A549 (cell line): ENCODE measurements at regions not wholly inside any gene's neighbourhood (a gene's known extent, or its start where the extent isn't known, plus 50 kb on each side); places are given as distances from the start of the nearest gene placed in this dataset.

Experiments used
- CTCF ChIP-seq: fragments of >200 bp; sonication (Bioruptor Twin); formaldehyde crosslinking; IDR thresholded peaks from 3 replicates; pipeline ENCODE4 v1.5.1; 2016
- FOSL2 ChIP-seq, 2 experiments: fragments of 450-650 bp in 1 of 2; fragments of >200 bp in 1 of 2; sonication (Bioruptor Twin) in 1 of 2; formaldehyde crosslinking; IDR thresholded peaks; 2 replicates each; pipeline versions ENCODE4 v1.5.0 to v1.6.1; 2016 to 2020; ENCODE audit warnings: mild to moderate bottlenecking in 1 of 2, moderate library complexity in 1 of 2
- JUN ChIP-seq, 2 experiments: fragments of >200 bp; sonication (Bioruptor Twin); formaldehyde crosslinking; IDR thresholded peaks; 2 replicates in 1 of 2; 3 replicates in 1 of 2; pipeline ENCODE4 v1.6.1; 2016 to 2017
- MAX ChIP-seq: IDR thresholded peaks from 2 replicates; pipeline ENCODE4 v1.6.1; 2012
- POLR2A ChIP-seq: IDR thresholded peaks from 2 replicates; pipeline ENCODE4 v1.6.1; 2012; ENCODE audit warnings: mild to moderate bottlenecking, low read length
- POLR2AphosphoS2 ChIP-seq: conservative IDR thresholded peaks from 2 replicates; pipeline ENCODE4 v1.6.1; 2012; ENCODE audit warnings: low read length, improper control_type of control experiment, inconsistent platforms
- RAD21 ChIP-seq, 2 experiments: fragments of >200 bp in 1 of 2; sonication (Bioruptor Twin) in 1 of 2; formaldehyde crosslinking in 1 of 2; IDR thresholded peaks in 1 of 2; conservative IDR thresholded peaks in 1 of 2; 2 replicates in 1 of 2; 3 replicates in 1 of 2; pipeline ENCODE4 v1.6.1; 2012 to 2018; ENCODE audit warnings: inconsistent platforms in 1 of 2
- ZFP36 ChIP-seq: fragments of 450-650 bp; IDR thresholded peaks from 2 replicates; pipeline ENCODE4 v1.6.1; 2014; ENCODE audit warnings: borderline replicate concordance; ENCODE audit not compliant: partially characterized antibody
- ZNF302 ChIP-seq: fragments of 250-450 bp; sonication (Bioruptor Pico); IDR thresholded peaks from 2 replicates; pipeline ENCODE4 v1.9.0; 2021; ENCODE audit warnings: inconsistent platforms, mild to moderate bottlenecking, moderate library complexity
- TF ChIP-seq, protein P1 (sequence below): fragments of 200-600 bp; sonication (generic); IDR thresholded peaks from 2 replicates; pipeline ENCODE4 v1.6.1; 2016; ENCODE audit warnings: antibody characterized with exemption, mild to moderate bottlenecking, moderate library complexity
- TF ChIP-seq, protein P2 (sequence below): fragments of >200 bp; sonication (Bioruptor Twin); formaldehyde crosslinking; IDR thresholded peaks from 3 replicates; pipeline ENCODE4 v1.6.1; 2016
- TF ChIP-seq, protein P3 (sequence below): fragments of 150-350 bp; IDR thresholded peaks from 2 replicates; pipeline ENCODE4 v1.6.1; 2014; ENCODE audit warnings: low read depth, mild to moderate bottlenecking, low read length
- TF ChIP-seq, protein P4 (sequence below): IDR thresholded peaks from 2 replicates; pipeline ENCODE4 v1.6.1; 2012

DNA sequence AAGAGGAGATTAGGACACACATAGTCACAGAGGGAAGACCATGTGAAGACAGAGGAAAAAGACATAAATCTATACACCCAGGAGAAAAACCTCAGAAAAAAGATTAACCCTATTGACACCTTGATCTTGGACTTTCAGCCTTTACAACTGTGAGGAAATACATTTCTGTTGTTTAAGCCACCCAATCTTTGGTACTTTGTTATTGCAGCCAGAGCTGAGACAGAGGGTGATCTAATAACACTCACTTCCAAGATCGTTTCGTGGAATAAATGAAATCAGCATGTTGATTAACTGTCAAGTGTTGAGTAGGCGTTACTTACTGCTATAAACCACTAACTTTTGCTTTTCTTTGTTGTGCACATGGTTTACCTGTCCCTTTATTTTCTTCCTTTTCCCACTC lies 361.2 kb upstream of the RIOK2 start:
- TF ChIP-seq FOSL2 (IDR thresholded peaks at IDR 0.05) (no peak), FOSL2 (CRISPR knock-in tag; IDR thresholded peaks at IDR 0.05) (no peak), POLR2AphosphoS2 (no peak), CTCF (no peak), ZNF302 (CRISPR knock-in tag) (no peak), MAX (no peak), POLR2A (no peak), ZFP36 (no peak), JUN (IDR thresholded peaks at IDR 0.05) (no peak), RAD21 (conservative IDR thresholded peaks at IDR 0.05 in 1 of 2, IDR thresholded peaks at IDR 0.05 in 1 of 2) (no peak)
- TF ChIP-seq, protein P1, sequence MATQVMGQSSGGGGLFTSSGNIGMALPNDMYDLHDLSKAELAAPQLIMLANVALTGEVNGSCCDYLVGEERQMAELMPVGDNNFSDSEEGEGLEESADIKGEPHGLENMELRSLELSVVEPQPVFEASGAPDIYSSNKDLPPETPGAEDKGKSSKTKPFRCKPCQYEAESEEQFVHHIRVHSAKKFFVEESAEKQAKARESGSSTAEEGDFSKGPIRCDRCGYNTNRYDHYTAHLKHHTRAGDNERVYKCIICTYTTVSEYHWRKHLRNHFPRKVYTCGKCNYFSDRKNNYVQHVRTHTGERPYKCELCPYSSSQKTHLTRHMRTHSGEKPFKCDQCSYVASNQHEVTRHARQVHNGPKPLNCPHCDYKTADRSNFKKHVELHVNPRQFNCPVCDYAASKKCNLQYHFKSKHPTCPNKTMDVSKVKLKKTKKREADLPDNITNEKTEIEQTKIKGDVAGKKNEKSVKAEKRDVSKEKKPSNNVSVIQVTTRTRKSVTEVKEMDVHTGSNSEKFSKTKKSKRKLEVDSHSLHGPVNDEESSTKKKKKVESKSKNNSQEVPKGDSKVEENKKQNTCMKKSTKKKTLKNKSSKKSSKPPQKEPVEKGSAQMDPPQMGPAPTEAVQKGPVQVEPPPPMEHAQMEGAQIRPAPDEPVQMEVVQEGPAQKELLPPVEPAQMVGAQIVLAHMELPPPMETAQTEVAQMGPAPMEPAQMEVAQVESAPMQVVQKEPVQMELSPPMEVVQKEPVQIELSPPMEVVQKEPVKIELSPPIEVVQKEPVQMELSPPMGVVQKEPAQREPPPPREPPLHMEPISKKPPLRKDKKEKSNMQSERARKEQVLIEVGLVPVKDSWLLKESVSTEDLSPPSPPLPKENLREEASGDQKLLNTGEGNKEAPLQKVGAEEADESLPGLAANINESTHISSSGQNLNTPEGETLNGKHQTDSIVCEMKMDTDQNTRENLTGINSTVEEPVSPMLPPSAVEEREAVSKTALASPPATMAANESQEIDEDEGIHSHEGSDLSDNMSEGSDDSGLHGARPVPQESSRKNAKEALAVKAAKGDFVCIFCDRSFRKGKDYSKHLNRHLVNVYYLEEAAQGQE, result no peak
- TF ChIP-seq, protein P2, sequence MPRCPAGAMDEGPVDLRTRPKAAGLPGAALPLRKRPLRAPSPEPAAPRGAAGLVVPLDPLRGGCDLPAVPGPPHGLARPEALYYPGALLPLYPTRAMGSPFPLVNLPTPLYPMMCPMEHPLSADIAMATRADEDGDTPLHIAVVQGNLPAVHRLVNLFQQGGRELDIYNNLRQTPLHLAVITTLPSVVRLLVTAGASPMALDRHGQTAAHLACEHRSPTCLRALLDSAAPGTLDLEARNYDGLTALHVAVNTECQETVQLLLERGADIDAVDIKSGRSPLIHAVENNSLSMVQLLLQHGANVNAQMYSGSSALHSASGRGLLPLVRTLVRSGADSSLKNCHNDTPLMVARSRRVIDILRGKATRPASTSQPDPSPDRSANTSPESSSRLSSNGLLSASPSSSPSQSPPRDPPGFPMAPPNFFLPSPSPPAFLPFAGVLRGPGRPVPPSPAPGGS, result no peak
- TF ChIP-seq, protein P3, sequence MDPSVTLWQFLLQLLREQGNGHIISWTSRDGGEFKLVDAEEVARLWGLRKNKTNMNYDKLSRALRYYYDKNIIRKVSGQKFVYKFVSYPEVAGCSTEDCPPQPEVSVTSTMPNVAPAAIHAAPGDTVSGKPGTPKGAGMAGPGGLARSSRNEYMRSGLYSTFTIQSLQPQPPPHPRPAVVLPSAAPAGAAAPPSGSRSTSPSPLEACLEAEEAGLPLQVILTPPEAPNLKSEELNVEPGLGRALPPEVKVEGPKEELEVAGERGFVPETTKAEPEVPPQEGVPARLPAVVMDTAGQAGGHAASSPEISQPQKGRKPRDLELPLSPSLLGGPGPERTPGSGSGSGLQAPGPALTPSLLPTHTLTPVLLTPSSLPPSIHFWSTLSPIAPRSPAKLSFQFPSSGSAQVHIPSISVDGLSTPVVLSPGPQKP, result no peak
- TF ChIP-seq, protein P4, sequence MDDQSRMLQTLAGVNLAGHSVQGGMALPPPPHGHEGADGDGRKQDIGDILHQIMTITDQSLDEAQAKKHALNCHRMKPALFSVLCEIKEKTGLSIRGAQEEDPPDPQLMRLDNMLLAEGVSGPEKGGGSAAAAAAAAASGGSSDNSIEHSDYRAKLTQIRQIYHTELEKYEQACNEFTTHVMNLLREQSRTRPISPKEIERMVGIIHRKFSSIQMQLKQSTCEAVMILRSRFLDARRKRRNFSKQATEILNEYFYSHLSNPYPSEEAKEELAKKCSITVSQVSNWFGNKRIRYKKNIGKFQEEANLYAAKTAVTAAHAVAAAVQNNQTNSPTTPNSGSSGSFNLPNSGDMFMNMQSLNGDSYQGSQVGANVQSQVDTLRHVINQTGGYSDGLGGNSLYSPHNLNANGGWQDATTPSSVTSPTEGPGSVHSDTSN, result no peak
